ENCODE measurements at regions not wholly inside any gene's neighbourhood (a gene's known extent, or its start where the extent isn't known, plus 50 kb on each side); places are given as distances from the start of the nearest gene placed in this dataset.
A peak's percentile ranks its signal among the peaks of the same experiment; 100 is the strongest.

GRCh38 chr20:24780674-24781417, 168.2 kb upstream of the CST7 start:
- DNase-seq, result no peak

GRCh38 chr20:24781418-24781980, 167.6 kb upstream of the CST7 start:
- DNase-seq, result peak; percentile 43

- DNase-seq, result no peak
These were observed 166.8 kb upstream of the CST7 start for GRCh38 chr20:24782301-24782700.

GRCh38 chr20:24782801-24783630, 166.1 kb upstream of the CST7 start:
- DNase-seq, result no peak

DNA sequence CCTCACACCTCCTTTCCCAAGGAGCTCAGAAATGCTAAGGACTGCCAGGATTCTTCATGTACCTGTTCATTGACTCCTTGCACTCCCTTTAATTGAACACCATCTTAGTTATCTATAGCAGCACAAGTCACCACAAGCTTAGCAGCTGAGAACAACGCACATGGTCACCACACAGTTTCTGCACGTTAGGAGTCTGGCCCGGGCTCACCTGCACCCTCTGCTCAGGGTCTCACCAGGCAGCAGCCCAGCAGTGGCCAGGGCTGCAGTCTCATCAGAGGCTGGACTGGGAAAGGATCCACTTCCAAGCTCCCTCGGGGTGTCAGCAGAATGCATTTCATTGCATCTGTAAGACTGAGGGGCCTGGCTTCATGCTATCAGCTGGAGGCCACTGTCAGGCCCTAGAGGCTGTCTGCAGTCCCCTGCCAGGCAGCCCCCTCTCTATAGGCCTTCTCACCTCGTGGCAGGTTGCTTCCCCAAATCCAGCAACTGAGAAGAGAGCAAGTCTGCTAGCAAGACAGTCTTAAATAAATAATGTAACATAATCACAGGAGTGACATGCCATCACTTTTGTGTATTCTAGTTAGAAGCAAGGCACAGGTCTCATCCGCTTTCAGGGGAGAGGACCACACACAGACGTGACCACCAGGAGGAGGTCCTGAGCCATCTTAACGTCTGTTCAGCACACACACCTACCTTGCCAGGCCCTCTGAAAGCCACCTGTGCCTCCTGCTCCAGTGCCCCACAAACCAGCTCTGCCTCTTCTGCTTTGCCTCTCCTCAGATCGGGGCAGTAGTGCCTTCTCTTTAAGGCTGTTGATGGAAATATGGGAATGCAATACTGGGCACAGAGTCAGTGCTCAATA, 165.2 kb upstream of the CST7 start:
- DNase-seq, result no peak

GRCh38 chr20:24784607-24785006, 164.5 kb upstream of the CST7 start:
- no peak for DNase-seq

DNA sequence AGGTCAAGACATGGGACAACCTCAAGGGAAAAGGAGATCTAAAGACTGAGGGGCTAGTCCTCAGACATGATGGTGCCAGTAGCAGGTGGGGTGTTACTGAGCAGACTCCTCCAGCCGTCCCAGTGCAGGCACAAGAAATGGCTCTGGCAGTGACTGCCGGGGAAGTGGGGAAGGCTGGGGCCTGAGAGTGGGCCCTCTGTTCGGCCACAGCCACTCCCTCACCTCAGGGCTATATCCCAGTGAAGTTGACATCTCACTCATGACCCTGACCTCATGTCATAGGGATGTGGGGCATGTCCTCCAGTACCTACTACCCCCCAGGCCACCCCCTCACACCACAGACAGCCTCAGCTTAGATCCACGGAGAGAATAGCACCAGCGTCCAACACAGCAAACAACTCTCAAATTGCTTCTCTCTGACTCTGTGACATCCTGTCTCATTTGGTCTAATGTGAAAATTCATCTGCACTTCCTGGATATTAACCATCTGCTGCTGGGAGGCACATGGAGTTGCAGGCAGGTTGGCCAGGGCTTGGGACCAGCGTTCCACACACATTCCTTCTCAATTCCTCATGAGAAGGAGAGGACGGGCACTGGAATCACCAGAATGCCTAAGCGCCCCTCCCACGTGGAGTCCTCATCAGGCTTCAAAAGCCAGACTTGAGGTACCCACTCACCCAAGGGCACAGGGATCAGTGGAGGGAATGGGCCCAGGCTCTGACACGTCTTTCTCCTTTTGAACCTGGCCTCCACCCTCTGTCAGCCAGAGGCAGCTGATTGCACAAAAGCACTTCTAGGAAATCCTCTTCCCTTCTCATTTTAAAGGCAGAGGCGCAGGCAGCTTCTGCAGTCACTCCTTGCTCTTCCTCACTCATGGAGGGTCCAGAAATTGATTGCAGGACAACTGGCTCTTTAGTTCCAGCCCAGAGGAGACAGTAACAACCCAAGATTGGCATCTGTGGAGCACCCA, 163.6 kb upstream of the CST7 start:
- DNase-seq, result no peak

GRCh38 chr20:24786111-24786495, 163.0 kb upstream of the CST7 start:
- no peak for DNase-seq

DNA sequence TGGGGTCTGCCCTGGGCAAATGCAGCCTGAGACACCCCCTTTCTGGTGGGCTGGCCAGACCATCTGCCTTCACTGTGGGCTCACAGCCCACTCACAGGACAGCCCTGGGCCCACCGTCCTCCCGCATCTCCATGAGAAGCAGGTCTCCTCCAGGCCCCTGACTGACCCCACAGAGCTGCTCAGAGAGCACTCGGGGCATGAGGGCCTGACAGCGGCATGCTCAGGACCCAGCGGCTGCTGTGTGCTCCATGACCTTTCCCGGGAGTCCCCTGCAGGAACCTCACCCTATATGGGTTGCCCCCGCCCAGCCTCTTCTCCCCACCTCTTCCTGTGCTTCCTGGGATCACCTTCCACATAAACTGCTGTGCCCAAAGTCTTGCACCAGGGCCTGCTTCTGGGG, 162.4 kb upstream of the CST7 start:
- DNase-seq, result no peak

- no peak for DNase-seq
These were observed 162.0 kb upstream of the CST7 start for GRCh38 chr20:24787071-24787470.

DNA sequence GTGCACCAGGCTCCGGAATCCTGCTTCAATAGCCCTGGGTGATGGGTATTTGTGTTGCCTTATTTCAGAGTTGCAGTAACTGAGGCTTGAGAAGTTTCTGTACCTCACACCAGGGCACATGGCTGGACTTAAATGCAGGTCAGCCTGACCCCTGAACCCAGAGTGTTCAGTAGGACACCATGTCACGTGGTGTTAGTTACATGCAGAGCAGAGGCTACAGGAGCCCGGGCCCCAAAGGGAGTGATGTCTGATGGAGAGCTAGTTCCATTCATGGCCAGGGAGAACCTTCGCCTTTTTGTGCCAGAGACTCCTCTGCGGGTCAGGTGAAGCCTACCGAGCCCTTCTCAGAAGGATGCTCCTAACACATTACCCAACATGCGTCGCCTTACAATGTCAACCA, 161.4 kb upstream of the CST7 start:
- no peak for DNase-seq

DNA sequence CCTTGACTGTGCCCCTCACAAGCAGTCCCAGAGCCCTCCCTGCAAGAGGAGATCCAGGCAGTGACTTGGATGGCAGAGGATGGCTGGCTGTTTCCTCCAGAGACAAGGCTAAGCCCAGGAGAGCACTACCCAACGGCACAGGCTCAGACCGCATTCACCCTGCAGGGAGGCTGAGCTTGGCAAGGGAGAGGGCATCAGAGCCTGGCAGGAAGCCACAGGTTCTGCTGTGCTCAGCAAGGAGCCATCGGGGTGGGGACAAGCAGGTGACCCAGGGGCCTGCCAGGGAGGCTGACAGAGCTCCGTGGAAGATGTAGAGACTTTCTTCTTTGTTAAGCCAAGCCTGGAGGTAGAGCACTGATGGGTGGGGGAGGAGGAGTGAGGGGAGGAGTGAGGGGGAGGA, 159.2 kb upstream of the CST7 start:
- DNase-seq, result no peak

GRCh38 chr20:24790746-24791283, 158.3 kb upstream of the CST7 start:
- no peak for DNase-seq

DNA sequence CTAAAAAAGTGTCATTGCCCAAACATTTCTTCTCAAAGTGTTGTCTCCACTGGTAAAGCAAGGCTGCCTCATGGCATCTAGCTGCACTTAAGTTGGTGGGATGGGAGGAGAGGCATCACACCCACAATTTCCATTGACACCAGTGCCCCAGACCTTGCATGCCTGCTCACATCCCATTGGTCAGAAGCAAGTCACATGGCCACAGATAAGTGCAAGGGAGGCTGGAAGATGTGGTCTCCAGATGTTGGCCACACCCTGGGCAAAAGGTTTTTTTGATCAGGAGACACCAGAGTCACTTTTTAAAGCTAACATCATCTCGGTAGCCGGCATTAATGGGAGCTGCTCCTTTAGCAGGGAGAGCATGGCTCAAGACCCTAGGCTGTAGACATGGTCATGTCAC, 157.1 kb upstream of the CST7 start:
- no peak for DNase-seq

- DNase-seq, result no peak
These were observed 156.2 kb upstream of the CST7 start for GRCh38 chr20:24792641-24793495.

DNA sequence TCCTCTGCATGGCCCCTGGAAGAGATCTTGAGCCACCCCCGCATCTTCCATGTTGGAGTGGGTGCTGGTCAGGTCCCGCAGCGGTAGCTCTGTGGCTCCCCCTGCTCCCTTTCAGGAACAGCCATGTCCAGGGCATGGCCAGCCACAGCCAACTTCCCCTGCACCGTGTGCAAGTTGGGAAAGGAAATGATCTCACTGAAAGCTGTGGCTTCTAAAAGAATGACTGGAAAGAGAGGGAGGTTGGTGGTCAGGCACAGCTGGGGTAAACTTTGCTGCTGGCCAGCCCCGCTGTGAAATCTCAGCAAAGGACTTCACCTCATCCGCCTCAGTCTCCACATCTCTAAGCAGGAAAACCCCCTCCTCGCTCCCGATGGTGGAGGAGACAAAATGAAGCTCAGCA, 153.6 kb upstream of the CST7 start:
- DNase-seq, result no peak

DNA sequence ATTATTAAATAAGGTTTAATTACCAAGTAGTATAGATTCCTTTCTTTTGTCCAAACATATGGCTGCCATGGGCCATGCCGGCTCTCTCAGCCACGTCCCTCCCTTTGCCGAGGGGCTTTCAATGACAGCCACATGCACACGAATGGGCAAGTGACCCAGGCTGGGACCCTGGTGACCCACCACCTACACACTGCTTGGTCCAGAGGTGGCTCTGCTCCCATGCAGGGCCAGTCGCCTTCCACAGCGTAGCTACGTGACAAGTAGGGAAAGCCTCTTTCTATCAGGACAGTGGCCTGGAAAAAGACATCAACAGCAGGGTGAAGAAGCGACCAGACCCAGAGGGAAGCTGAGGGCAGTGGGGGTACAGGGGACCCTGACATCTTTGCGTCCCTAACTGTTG, 152.8 kb upstream of the CST7 start:
- no peak for DNase-seq

DNA sequence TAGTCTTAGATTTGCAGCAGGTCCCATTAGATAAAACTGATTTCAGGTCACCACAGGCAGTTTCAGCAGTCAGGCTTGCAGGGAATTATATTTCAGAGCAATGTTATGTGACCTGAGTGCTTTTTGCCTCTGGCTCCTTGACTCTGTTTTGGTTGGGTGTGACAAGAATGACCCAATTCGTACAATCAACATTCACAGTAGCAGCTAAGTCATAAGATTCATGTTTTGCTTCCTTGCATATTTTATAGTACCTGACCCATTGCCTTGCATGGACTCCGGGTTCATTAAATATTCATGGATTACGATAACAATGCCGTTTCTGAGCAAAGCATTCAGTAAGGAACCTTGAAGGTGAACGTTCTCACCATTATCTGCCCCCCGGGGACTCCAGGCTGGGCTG, 152.0 kb upstream of the CST7 start:
- no peak for DNase-seq

DNA sequence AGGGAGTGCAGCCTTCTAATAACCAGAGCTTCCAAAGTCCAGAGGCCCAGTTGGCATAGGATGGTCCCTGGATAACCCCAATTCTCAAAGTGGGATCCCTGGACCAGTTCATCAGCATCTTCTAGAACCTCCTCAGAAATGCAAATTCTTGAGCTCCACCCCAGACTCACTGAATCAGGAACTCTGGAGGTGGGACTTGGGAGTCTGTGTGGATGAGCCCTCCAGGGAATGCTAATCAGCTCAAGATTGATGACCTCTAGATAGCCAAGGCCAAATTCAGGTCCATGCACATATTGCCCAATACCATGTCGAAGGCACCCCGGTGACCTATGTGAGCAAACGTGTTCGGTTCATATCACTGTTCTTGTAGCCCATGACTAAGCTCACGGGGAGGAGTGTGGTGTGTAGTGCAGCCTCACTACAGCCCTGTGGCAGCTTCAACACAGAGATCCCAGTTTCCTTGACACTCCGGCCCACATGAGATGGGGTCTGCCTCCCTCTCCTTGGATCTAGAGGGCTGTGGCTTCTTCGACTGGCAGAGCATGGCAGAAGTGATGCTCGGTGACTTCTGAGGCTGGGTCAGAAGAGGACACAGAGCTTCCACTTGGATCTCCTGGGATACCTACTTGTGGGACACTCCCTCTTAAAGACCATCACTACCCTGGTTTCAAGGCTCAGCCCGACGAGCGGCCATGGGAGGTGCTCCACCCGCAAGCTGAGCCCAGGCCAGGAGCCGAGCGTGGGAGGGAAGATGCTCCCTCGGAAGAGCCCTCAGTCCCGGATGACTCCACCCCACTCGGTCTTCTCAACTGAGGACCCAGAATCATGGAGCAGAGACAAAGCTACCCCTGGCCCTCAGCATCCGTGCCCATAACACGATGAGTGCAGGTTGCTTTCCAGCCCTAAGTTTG, 151.1 kb upstream of the CST7 start:
- DNase-seq, result no peak
